Neural progenitor cell (in vitro differentiated cells): ENCODE measurements at regions not wholly inside any gene's neighbourhood (a gene's known extent, or its start where the extent isn't known, plus 50 kb on each side); places are given as distances from the start of the nearest gene placed in this dataset.
A peak's percentile ranks its signal among the peaks of the same experiment; 100 is the strongest.

ENCODE experiments used
- DNase-seq: peaks from one replicate; pipeline ENCODE4 v3.0.0-alpha.2; 2016; ENCODE audit warnings: low spot score
- H2AFZ ChIP-seq: fragments of 200-600 bp; sonication (generic); replicated peaks from 2 replicates; pipeline ENCODE4 v1.6.1; 2016; ENCODE audit warnings: antibody characterized with exemption
- H3F3A ChIP-seq: fragments of 200-600 bp; sonication (generic); 2 replicates; pipeline ENCODE4 v1.6.1; 2016; ENCODE audit warnings: antibody characterized with exemption, low read depth
- H3K27ac ChIP-seq: fragments of 200-600 bp; sonication (generic); 2 replicates; pipeline ENCODE4 v1.5.1; 2016; ENCODE audit warnings: mild to moderate bottlenecking
- H3K27me3 ChIP-seq: fragments of 200-600 bp; sonication (generic); 2 replicates; pipeline ENCODE4 v1.6.1; 2016; ENCODE audit warnings: mild to moderate bottlenecking, moderate library complexity
- H3K36me3 ChIP-seq: fragments of 200-600 bp; sonication (generic); 2 replicates; pipeline ENCODE4 v1.5.1; 2016
- H3K4me1 ChIP-seq: fragments of 200-600 bp; sonication (generic); 2 replicates; pipeline ENCODE4 v1.6.1; 2016; ENCODE audit warnings: mixed run types
- H3K4me2 ChIP-seq: fragments of 200-600 bp; sonication (generic); 2 replicates; pipeline ENCODE4 v1.6.1; 2016
- H3K4me3 ChIP-seq: fragments of 200-600 bp; sonication (generic); 2 replicates; pipeline ENCODE4 v1.5.1; 2016
- H3K79me2 ChIP-seq: fragments of 200-600 bp; sonication (generic); 2 replicates; pipeline ENCODE4 v1.6.1; 2016; ENCODE audit warnings: low read depth
- H3K9ac ChIP-seq: fragments of 200-600 bp; sonication (generic); 2 replicates; pipeline ENCODE4 v1.6.1; 2016
- H3K9me3 ChIP-seq: fragments of 200-600 bp; sonication (generic); 2 replicates; pipeline ENCODE4 v1.5.1; 2016; ENCODE audit warnings: low read depth
- H4K20me1 ChIP-seq: fragments of 200-600 bp; sonication (generic); 2 replicates; pipeline ENCODE4 v1.6.1; 2016; ENCODE audit warnings: low read depth
- H3K27ac Mint-ChIP-seq: 3 replicates; pipeline ENCODE4 v1.8.0; 2021; ENCODE audit warnings: mixed read lengths
- H3K27me3 Mint-ChIP-seq: 2 replicates; pipeline ENCODE4 v1.8.0; 2022; ENCODE audit warnings: low read depth, mild to moderate bottlenecking, inconsistent platforms, moderate library complexity, mixed read lengths; ENCODE audit not compliant: insufficient read depth
- H3K36me3 Mint-ChIP-seq: 3 replicates; pipeline ENCODE4 v1.8.0; 2021; ENCODE audit warnings: mixed read lengths
- H3K4me1 Mint-ChIP-seq: 3 replicates; pipeline ENCODE4 v1.8.0; 2021; ENCODE audit warnings: mixed read lengths
- H3K4me3 Mint-ChIP-seq: 3 replicates; pipeline ENCODE4 v1.8.0; 2021; ENCODE audit warnings: mild to moderate bottlenecking, moderate library complexity, mixed read lengths
- H3K9me3 Mint-ChIP-seq: 3 replicates; pipeline ENCODE4 v1.8.0; 2020; ENCODE audit warnings: mixed read lengths
- CTCF ChIP-seq: fragments of 200-600 bp; sonication (generic); IDR thresholded peaks from 2 replicates; pipeline ENCODE4 v1.5.1; 2017; ENCODE audit warnings: antibody characterized with exemption, mild to moderate bottlenecking
- EZH2 ChIP-seq: fragments of 200-600 bp; sonication (generic); IDR thresholded peaks from 2 replicates; pipeline ENCODE4 v1.6.1; 2017; ENCODE audit warnings: antibody characterized with exemption, mild to moderate bottlenecking, moderate library complexity
- EZH2phosphoT487 ChIP-seq: fragments of 200-600 bp; sonication (generic); IDR thresholded peaks from 2 replicates; pipeline ENCODE4 v1.6.1; 2017; ENCODE audit warnings: antibody characterized with exemption

GRCh38 chr6:71066153-71066552 lies 109.3 kb upstream of the B3GAT2 start:
- Mint-ChIP-seq H3K27ac (no peak overlapping the region), H3K9me3 (peaks cover 6% of the 10 kb centered on the region), H3K4me3 (no peak overlapping the region), H3K4me1 (no peaks in the 10 kb centered on the region), H3K27me3 (peaks cover 6% of the 10 kb centered on the region), H3K36me3 (no peaks in the 10 kb centered on the region)
- H3K9ac ChIP-seq, result no peak overlapping the region
- H3K4me1 ChIP-seq, result no peaks in the 10 kb centered on the region
- H3K79me2 ChIP-seq, result no peaks in the 10 kb centered on the region
- no peaks in the 10 kb centered on the region for H3K36me3 ChIP-seq
- H4K20me1 ChIP-seq, result no peaks in the 10 kb centered on the region
- no peak overlapping the region for H3K4me3 ChIP-seq
- H3K4me2 ChIP-seq, result no peak overlapping the region
- H3K9me3 ChIP-seq, result no peaks in the 10 kb centered on the region
- H3K27me3 ChIP-seq, result no peaks in the 10 kb centered on the region
- no peak for TF ChIP-seq EZH2
- TF ChIP-seq CTCF, result no peak
- no peaks in the 10 kb centered on the region for H3F3A ChIP-seq
- no peak for DNase-seq
- H3K27ac ChIP-seq, result no peak overlapping the region
- no peak overlapping the region for H2AFZ ChIP-seq

GRCh38 chr6:71067816-71068215 lies 111.0 kb upstream of the B3GAT2 start:
- peaks cover 6% of the 10 kb centered on the region for H3K27me3 Mint-ChIP-seq
- peaks cover 6% of the 10 kb centered on the region for H3K4me1 Mint-ChIP-seq
- Histone ChIP-seq H3F3A (no peaks in the 10 kb centered on the region), H3K27me3 (no peaks in the 10 kb centered on the region), H3K9ac (no peak overlapping the region), H3K4me3 (no peak overlapping the region), H4K20me1 (no peaks in the 10 kb centered on the region), H3K4me2 (no peak overlapping the region), H2AFZ (no peak overlapping the region), H3K27ac (no peak overlapping the region), H3K4me1 (peaks cover 9% of the 10 kb centered on the region), H3K9me3 (no peaks in the 10 kb centered on the region), H3K36me3 (no peaks in the 10 kb centered on the region), H3K79me2 (no peaks in the 10 kb centered on the region)
- no peak overlapping the region for H3K4me3 Mint-ChIP-seq
- no peak overlapping the region for H3K27ac Mint-ChIP-seq
- peaks cover 6% of the 10 kb centered on the region for H3K9me3 Mint-ChIP-seq
- H3K36me3 Mint-ChIP-seq, result no peaks in the 10 kb centered on the region
- DNase-seq, result no peak
- TF ChIP-seq EZH2, result no peak
- no peak for TF ChIP-seq EZH2phosphoT487
- TF ChIP-seq CTCF, result no peak

GRCh38 chr6:71072508-71072907 lies 115.6 kb upstream of the B3GAT2 start:
- Mint-ChIP-seq H3K9me3 (peaks cover 3% of the 10 kb centered on the region), H3K27ac (no peak overlapping the region), H3K4me3 (no peak overlapping the region), H3K4me1 (peaks cover 6% of the 10 kb centered on the region), H3K36me3 (no peaks in the 10 kb centered on the region), H3K27me3 (peaks cover 3% of the 10 kb centered on the region)
- no peak for TF ChIP-seq CTCF
- TF ChIP-seq EZH2, result no peak
- TF ChIP-seq EZH2phosphoT487, result no peak
- H3K9ac ChIP-seq, result no peak overlapping the region
- no peaks in the 10 kb centered on the region for H4K20me1 ChIP-seq
- H3K36me3 ChIP-seq, result no peaks in the 10 kb centered on the region
- DNase-seq, result peak; percentile 40
- no peaks in the 10 kb centered on the region for H3K79me2 ChIP-seq
- peaks cover 12% of the 10 kb centered on the region for H3K4me1 ChIP-seq
- H3K27ac ChIP-seq, result peak overlapping the region; percentile 1
- peak overlapping the region; percentile 1 for H3K4me2 ChIP-seq
- H3F3A ChIP-seq, result no peaks in the 10 kb centered on the region
- H3K9me3 ChIP-seq, result no peaks in the 10 kb centered on the region
- H3K27me3 ChIP-seq, result no peaks in the 10 kb centered on the region
- no peak overlapping the region for H3K4me3 ChIP-seq
- H2AFZ ChIP-seq, result no peak overlapping the region

GRCh38 chr6:71077655-71078054 lies 120.8 kb upstream of the B3GAT2 start:
- no peak for DNase-seq
- no peak overlapping the region for H3K27ac ChIP-seq
- H3K27me3 Mint-ChIP-seq, result no peaks in the 10 kb centered on the region
- H3K36me3 Mint-ChIP-seq, result no peaks in the 10 kb centered on the region
- H3K36me3 ChIP-seq, result no peaks in the 10 kb centered on the region
- no peak overlapping the region for H3K4me3 ChIP-seq
- H3K9ac ChIP-seq, result no peak overlapping the region
- H3K9me3 Mint-ChIP-seq, result peaks cover 4% of the 10 kb centered on the region
- H3K27ac Mint-ChIP-seq, result no peak overlapping the region
- H3K4me1 ChIP-seq, result peaks cover 5% of the 10 kb centered on the region
- H4K20me1 ChIP-seq, result no peaks in the 10 kb centered on the region
- H3F3A ChIP-seq, result no peaks in the 10 kb centered on the region
- no peaks in the 10 kb centered on the region for H3K79me2 ChIP-seq
- no peaks in the 10 kb centered on the region for H3K27me3 ChIP-seq
- no peaks in the 10 kb centered on the region for H3K9me3 ChIP-seq
- H3K4me2 ChIP-seq, result no peak overlapping the region
- TF ChIP-seq EZH2phosphoT487 (no peak), EZH2 (no peak), CTCF (no peak)
- H3K4me1 Mint-ChIP-seq, result peaks cover 3% of the 10 kb centered on the region
- H3K4me3 Mint-ChIP-seq, result no peak overlapping the region
- H2AFZ ChIP-seq, result no peak overlapping the region
